HepG2 (cell line): ENCODE measurements at regions not wholly inside any gene's neighbourhood (a gene's known extent, or its start where the extent isn't known, plus 50 kb on each side); places are given as distances from the start of the nearest gene placed in this dataset.

Source experiments
- ATAC-seq: fragments of 200-7000 bp; cut with Tn5 transposase; 3 replicates; pipeline ENCODE4 v1.9.1; 2020; ENCODE audit warnings: mild to moderate bottlenecking, moderate library complexity
- BruUV-seq: library from RNA; stranded (reverse); fragments of 400-500 nt; replicated peaks from 2 replicates; lab custom pipeline; 2021; lab: Mats Ljungman, UMichigan
- CTCF ChIA-PET: fragments of 300-600 bp; formaldehyde crosslinking; extraction: SDS; loops from one replicate; lab custom pipeline; 2021; ENCODE audit warnings: low total read pairs, inconsistent platforms, low intra/inter-chr PET ratio; lab: Yijun Ruan, JAX
- POLR2A ChIA-PET: fragments of 350-600 bp; sonication (Branson Sonifier 250); formaldehyde crosslinking; loops from one replicate; lab custom pipeline; 2020; ENCODE audit warnings: antibody characterized with exemption, inconsistent platforms; lab: Yijun Ruan, JAX
- DNase-seq: peaks from one replicate; pipeline ENCODE4 v3.0.0-alpha.2; 2015; ENCODE audit warnings: low spot score
- FAIRE-seq: peaks from 3 replicates; lab custom pipeline; 2011; peaks lifted over from hg19 to GRCh38; lab: Jason Lieb, UNC
- H2AFZ ChIP-seq: one replicate; pipeline ENCODE4 v1.6.1; 2011; ENCODE audit warnings: low read length, inconsistent platforms
- H3K27ac ChIP-seq: fragments of 300-600 bp; 3 replicates; pipeline ENCODE4 v1.8.0; 2011; ENCODE audit warnings: mixed run types, mild to moderate bottlenecking, mixed read lengths, low read length, inconsistent platforms; ENCODE audit not compliant: insufficient read depth; ENCODE audit errors: extremely low read length
- H3K27me3 ChIP-seq, 2 experiments: fragments of 200-600 bp in 1 of 2; 2 replicates in 1 of 2; 3 replicates in 1 of 2; pipeline versions ENCODE4 v1.6.0 to v1.8.0; 2011; ENCODE audit warnings: low read length in 2 of 2, mild to moderate bottlenecking in 2 of 2, moderate library complexity in 2 of 2, inconsistent platforms in 1 of 2; ENCODE audit not compliant: insufficient read depth in 2 of 2, control insufficient read depth in 1 of 2
- H3K36me3 ChIP-seq, 2 experiments: fragments of 200-600 bp in 1 of 2; replicated peaks in 1 of 2; 2 replicates in 1 of 2; 3 replicates in 1 of 2; pipeline versions ENCODE4 v1.5.1 to v1.8.0; 2011; ENCODE audit warnings: low read length in 2 of 2, inconsistent platforms in 1 of 2; ENCODE audit not compliant: insufficient read depth in 2 of 2, control insufficient read depth in 1 of 2
- H3K4me1 ChIP-seq: 2 replicates; pipeline ENCODE4 v1.5.1; 2012; ENCODE audit warnings: low read length, inconsistent platforms; ENCODE audit not compliant: insufficient read depth
- H3K4me2 ChIP-seq: 2 replicates; pipeline ENCODE4 v1.6.0; 2011; ENCODE audit warnings: low read depth, low read length, inconsistent platforms
- H3K4me3 ChIP-seq, 3 experiments: fragments of 200-600 bp in 1 of 3; sonication (generic), shearing (Covaris generic) in 1 of 3; replicated peaks in 1 of 3; 2 replicates each; pipeline ENCODE4 v1.5.1; 2011 to 2016; ENCODE audit warnings: low read length in 3 of 3, inconsistent platforms in 2 of 3, low read depth in 2 of 3, mild to moderate bottlenecking in 2 of 3, control low read depth in 1 of 3, mixed read lengths in 1 of 3; ENCODE audit not compliant: insufficient read depth in 1 of 3
- H3K79me2 ChIP-seq: one replicate; pipeline ENCODE4 v1.6.1; 2011; ENCODE audit warnings: low read length, inconsistent platforms; ENCODE audit not compliant: insufficient read depth
- H3K9ac ChIP-seq: 2 replicates; pipeline ENCODE4 v1.6.0; 2011; ENCODE audit warnings: mild to moderate bottlenecking, low read depth, low read length, inconsistent platforms; ENCODE audit not compliant: insufficient read depth
- H3K9me3 ChIP-seq: 2 replicates; pipeline ENCODE4 v1.5.1; 2012; ENCODE audit warnings: mild to moderate bottlenecking, low read length
- H4K20me1 ChIP-seq: 2 replicates; pipeline ENCODE4 v1.6.0; 2011; ENCODE audit warnings: inconsistent platforms, mild to moderate bottlenecking, low read length, moderate library complexity; ENCODE audit not compliant: insufficient read depth
- CSRNP1 ChIP-seq: sonication (generic); formaldehyde crosslinking; IDR thresholded peaks from 2 replicates; pipeline ENCODE4 v1.8.1; 2023; ENCODE audit warnings: mild to moderate bottlenecking, missing genetic modification reagents
- FUBP1 ChIP-seq: sonication (generic); formaldehyde crosslinking; IDR thresholded peaks from 2 replicates; pipeline ENCODE4 v1.5.1; 2020; ENCODE audit warnings: missing genetic modification reagents, mild to moderate bottlenecking, borderline replicate concordance
- MTF1 ChIP-seq: sonication (generic); formaldehyde crosslinking; IDR thresholded peaks from 2 replicates; pipeline ENCODE4 v1.5.0; 2020; ENCODE audit warnings: missing genetic modification reagents
- MYC ChIP-seq: sonication (generic); formaldehyde crosslinking; IDR thresholded peaks from 2 replicates; pipeline ENCODE4 v1.9.0; 2021; ENCODE audit warnings: missing genetic modification reagents, borderline replicate concordance
- SAP130 ChIP-seq: IDR thresholded peaks from 2 replicates; pipeline ENCODE4 v1.6.1; 2016; ENCODE audit warnings: low read depth
- ZBTB39 ChIP-seq: sonication (generic); formaldehyde crosslinking; IDR thresholded peaks from 2 replicates; pipeline ENCODE4 v1.5.0; 2020; ENCODE audit warnings: missing genetic modification reagents
- ZFP41 ChIP-seq: sonication (generic); formaldehyde crosslinking; IDR thresholded peaks from 2 replicates; pipeline ENCODE4 v1.4.0; 2020; ENCODE audit warnings: mild to moderate bottlenecking, missing genetic modification reagents, borderline replicate concordance
- ZNF17 ChIP-seq: sonication (generic); formaldehyde crosslinking; IDR thresholded peaks from 2 replicates; pipeline ENCODE4 v1.5.0; 2020; ENCODE audit warnings: mild to moderate bottlenecking, missing genetic modification reagents
- ZNF567 ChIP-seq: sonication (generic); formaldehyde crosslinking; IDR thresholded peaks from 2 replicates; pipeline ENCODE4 v1.8.1; 2023; ENCODE audit warnings: mild to moderate bottlenecking, missing genetic modification reagents, borderline replicate concordance
- ZNF720 ChIP-seq: sonication (generic); formaldehyde crosslinking; IDR thresholded peaks from 2 replicates; pipeline ENCODE4 v1.4.0; 2020; ENCODE audit warnings: missing genetic modification reagents
- ZUFSP ChIP-seq: sonication (generic); formaldehyde crosslinking; IDR thresholded peaks from 2 replicates; pipeline ENCODE4 v1.9.0; 2021; ENCODE audit warnings: missing genetic modification reagents, mild to moderate bottlenecking, borderline replicate concordance
- ZXDC ChIP-seq: sonication (generic); formaldehyde crosslinking; IDR thresholded peaks from 2 replicates; pipeline ENCODE4 v1.5.0; 2020; ENCODE audit warnings: mild to moderate bottlenecking, missing genetic modification reagents
- WGBS: methylation state at CpG from one replicate; pipeline ENCODE4 v1.1.6; 2017; ENCODE audit warnings: low lambda C conversion rate; 5-methylcytosine and 5-hydroxymethylcytosine counted together
- in situ Hi-C: cut with HindIII; loops from 2 replicates; pipeline ENCODE4 v1.10.0; 2017; ENCODE audit warnings: low pct_unique_long_range_greater_than_20kb; ENCODE audit not compliant: extremely low pct_ligation_motif_present
- intact Hi-C: fragments of 100-400 bp; cut with micrococcal nuclease; formaldehyde crosslinking; loops from one replicate; pipeline ENCODE4 v1.10.0; 2022; ENCODE audit not compliant: unreplicated experiment

- ChIA-PET CTCF (no interaction called here), POLR2A (no interaction called here)
- in situ Hi-C loops = no loop called here
- TF ChIP-seq MYC (CRISPR knock-in tag) (no peak), SAP130 (no peak), ZFP41 (CRISPR knock-in tag) (no peak), ZXDC (CRISPR knock-in tag) (no peak), ZBTB39 (CRISPR knock-in tag) (no peak), ZNF720 (CRISPR knock-in tag) (no peak), ZNF17 (no peak), FUBP1 (CRISPR knock-in tag) (no peak), ZNF567 (no peak), ZUFSP (no peak), CSRNP1 (no peak), MTF1 (CRISPR knock-in tag) (no peak)
These were observed 69.5 kb upstream of the HUNK start for GRCh38 chr21:31803039-31804007.

More at GRCh38 chr21:31803039-31804007, 69.5 kb upstream of the HUNK start:
- FAIRE-seq = no peak
- Histone ChIP-seq H3K9ac (no peak overlapping the region), H2AFZ (no peak overlapping the region), H4K20me1 (no peaks in the 10 kb centered on the region), H3K27ac (no peak overlapping the region), H3K79me2 (no peaks in the 10 kb centered on the region), H3K4me1 (peaks cover 8% of the 10 kb centered on the region; the same call in 1 of the 2 replicates), H3K4me3 (no peak overlapping the region), H3K9me3 (no peaks in the 10 kb centered on the region), H3K4me2 (no peak overlapping the region), H3K27me3 (peaks cover 0 to 7% of the 10 kb centered on the region in 2 experiments; a peak in 2 of 5 replicates), H3K36me3 (no peaks in the 10 kb centered on the region)
- WGBS = 61% methylated on average over 20 of the region's 20 CpGs
- intact Hi-C loops = no loop called here
- BruUV-seq = no TSS peak
- DNase-seq = no peak
- no peak for ATAC-seq
